ENCODE measurements at regions not wholly inside any gene's neighbourhood (a gene's known extent, or its start where the extent isn't known, plus 50 kb on each side); places are given as distances from the start of the nearest gene placed in this dataset.

DNA sequence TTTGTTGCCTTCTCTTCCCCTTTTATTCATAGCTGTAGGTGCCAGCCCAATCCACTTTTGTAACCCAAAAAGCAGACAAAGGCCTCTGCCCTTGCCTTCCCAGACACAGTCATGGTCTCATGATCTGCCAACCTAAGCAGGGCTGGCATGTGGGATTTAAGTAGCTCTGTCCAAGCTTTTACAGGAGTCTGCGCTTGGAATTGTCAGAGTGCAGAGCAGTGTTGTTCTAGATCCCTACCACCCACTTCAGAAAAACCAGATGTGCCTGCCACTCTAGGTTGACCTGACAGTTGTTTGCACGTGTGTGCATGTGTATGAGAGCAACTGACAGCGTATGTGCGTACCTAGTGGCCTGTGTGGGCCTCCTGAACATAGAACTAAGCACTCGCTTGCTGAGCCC is 87.8 kb upstream of the SPRY4 start:
- no peak overlapping the region for H3K27ac ChIP-seq (ENCODE audit: low read length)
- H3K4me3 Mint-ChIP-seq: no peak overlapping the region
- H3K27me3 ChIP-seq (ENCODE audit: control insufficient read depth, insufficient read depth, low read length): no peaks in the 10 kb centered on the region
- no peaks in the 10 kb centered on the region for H3K27me3 Mint-ChIP-seq (ENCODE audit: low read depth in 2 of 2)
- H3K4me1 Mint-ChIP-seq: no peaks in the 10 kb centered on the region
- intact Hi-C loops (cut with micrococcal nuclease): no loop called here
- no peak for TF ChIP-seq CTCF (IDR thresholded peaks at IDR 0.05)
- ATAC-seq (no peak), DNase-seq (no peak)
- no peaks in the 10 kb centered on the region for H3K4me1 ChIP-seq (ENCODE audit: control insufficient read depth, insufficient read depth, low read length)
- WGBS (ENCODE audit: insufficient coverage): 95% methylated on average over 5 of the region's 5 CpGs
- H3K9me3 ChIP-seq (ENCODE audit: control insufficient read depth, insufficient read depth, low read length): no peaks in the 10 kb centered on the region
- H3K27ac Mint-ChIP-seq: no peak overlapping the region
- H3K9me3 Mint-ChIP-seq: no peaks in the 10 kb centered on the region
- no peaks in the 10 kb centered on the region for H3K36me3 ChIP-seq (ENCODE audit: control insufficient read depth, insufficient read depth, low read length)
- no peaks in the 10 kb centered on the region for H3K36me3 Mint-ChIP-seq
- H3K4me3 ChIP-seq (ENCODE audit: low read length): no peak overlapping the region

- no peak for TF ChIP-seq CTCF (IDR thresholded peaks at IDR 0.05)
- no peaks in the 10 kb centered on the region for H3K36me3 ChIP-seq (ENCODE audit: control insufficient read depth, insufficient read depth, low read length)
- H3K27ac ChIP-seq (ENCODE audit: low read length): no peak overlapping the region
- no peak for ATAC-seq
- DNase-seq: no peak
- intact Hi-C loops (cut with micrococcal nuclease): no loop called here
- no peak overlapping the region for H3K4me3 ChIP-seq (ENCODE audit: low read length)
- Mint-ChIP-seq H3K4me3 (no peak overlapping the region), H3K9me3 (no peaks in the 10 kb centered on the region), H3K27me3 (ENCODE audit: low read depth in 2 of 2) (peaks cover 0 to 3% of the 10 kb centered on the region in 2 donors), H3K27ac (no peak overlapping the region), H3K36me3 (no peaks in the 10 kb centered on the region), H3K4me1 (no peaks in the 10 kb centered on the region)
- 95% methylated on average over 2 of the region's 4 CpGs for WGBS (ENCODE audit: insufficient coverage)
- H3K27me3 ChIP-seq (ENCODE audit: control insufficient read depth, insufficient read depth, low read length): no peaks in the 10 kb centered on the region
- no peaks in the 10 kb centered on the region for H3K9me3 ChIP-seq (ENCODE audit: control insufficient read depth, insufficient read depth, low read length)
- no peaks in the 10 kb centered on the region for H3K4me1 ChIP-seq (ENCODE audit: control insufficient read depth, insufficient read depth, low read length)
These were observed 87.0 kb upstream of the SPRY4 start for GRCh38 chr5:142411656-142412425.

- H3K36me3 Mint-ChIP-seq: no peaks in the 10 kb centered on the region
- DNase-seq: no peak
- H3K27ac ChIP-seq (ENCODE audit: low read length): no peak overlapping the region
- H3K36me3 ChIP-seq (ENCODE audit: control insufficient read depth, insufficient read depth, low read length): no peaks in the 10 kb centered on the region
- no peaks in the 10 kb centered on the region for H3K9me3 ChIP-seq (ENCODE audit: control insufficient read depth, insufficient read depth, low read length)
- intact Hi-C loops (cut with micrococcal nuclease): no loop called here
- H3K4me1 Mint-ChIP-seq: no peaks in the 10 kb centered on the region
- WGBS (ENCODE audit: insufficient coverage): 100% methylated on average over 5 of the region's 7 CpGs
- no peak for ATAC-seq
- H3K9me3 Mint-ChIP-seq: no peaks in the 10 kb centered on the region
- TF ChIP-seq CTCF (IDR thresholded peaks at IDR 0.05): no peak
- H3K27me3 ChIP-seq (ENCODE audit: control insufficient read depth, insufficient read depth, low read length): no peaks in the 10 kb centered on the region
- H3K4me3 Mint-ChIP-seq: no peak overlapping the region
- H3K4me3 ChIP-seq (ENCODE audit: low read length): no peak overlapping the region
- peaks cover 0 to 3% of the 10 kb centered on the region in 2 donors for H3K27me3 Mint-ChIP-seq (ENCODE audit: low read depth in 2 of 2)
- H3K4me1 ChIP-seq (ENCODE audit: control insufficient read depth, insufficient read depth, low read length): no peaks in the 10 kb centered on the region
- no peak overlapping the region for H3K27ac Mint-ChIP-seq
These were observed 86.3 kb upstream of the SPRY4 start for GRCh38 chr5:142411103-142411502.

DNA sequence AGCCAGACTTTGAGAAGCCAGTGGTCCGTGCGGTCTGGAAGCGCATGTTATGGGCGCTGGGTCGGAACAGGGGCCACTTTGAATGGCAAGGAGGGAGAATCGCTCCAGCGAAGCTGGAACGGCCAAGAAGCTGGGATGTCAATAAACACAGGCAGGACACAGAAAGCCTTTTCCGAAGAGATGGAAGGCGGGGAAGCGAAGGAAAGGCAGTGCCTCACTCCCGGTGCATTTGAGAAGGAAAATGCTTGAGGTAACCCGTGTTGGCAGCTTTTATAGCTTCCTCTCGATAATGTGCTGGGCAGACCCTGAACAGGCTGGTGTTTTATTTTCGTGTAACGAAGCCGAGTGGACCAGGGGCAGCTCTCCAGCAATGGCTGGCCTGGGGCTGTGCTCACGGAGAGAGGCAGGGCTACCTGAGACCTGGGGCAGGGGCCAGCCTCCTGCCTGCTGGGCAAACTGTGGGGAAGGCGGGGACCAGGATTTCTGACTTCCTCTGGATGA is 84.2 kb upstream of the SPRY4 start:
- no peak overlapping the region for H3K27ac Mint-ChIP-seq
- WGBS (ENCODE audit: insufficient coverage): 94% methylated on average over 19 of the region's 19 CpGs
- Histone ChIP-seq H3K36me3 (ENCODE audit: control insufficient read depth, insufficient read depth, low read length) (no peaks in the 10 kb centered on the region), H3K9me3 (ENCODE audit: control insufficient read depth, insufficient read depth, low read length) (no peaks in the 10 kb centered on the region), H3K4me3 (ENCODE audit: low read length) (no peak overlapping the region), H3K4me1 (ENCODE audit: control insufficient read depth, insufficient read depth, low read length) (no peaks in the 10 kb centered on the region), H3K27ac (ENCODE audit: low read length) (no peak overlapping the region), H3K27me3 (ENCODE audit: control insufficient read depth, insufficient read depth, low read length) (no peaks in the 10 kb centered on the region)
- no peaks in the 10 kb centered on the region for H3K36me3 Mint-ChIP-seq
- peaks cover 0 to 2% of the 10 kb centered on the region in 2 donors for H3K4me1 Mint-ChIP-seq
- no peak for DNase-seq
- no peaks in the 10 kb centered on the region for H3K9me3 Mint-ChIP-seq
- H3K4me3 Mint-ChIP-seq: no peak overlapping the region
- H3K27me3 Mint-ChIP-seq (ENCODE audit: low read depth in 2 of 2): peaks cover 3 to 8% of the 10 kb centered on the region in 2 donors
- TF ChIP-seq CTCF (IDR thresholded peaks at IDR 0.05): no peak
- intact Hi-C loops (cut with micrococcal nuclease): no loop called here
- ATAC-seq: no peak

Data from natural killer cell (primary cell).